Neural cell (in vitro differentiated cells): ENCODE measurements at regions not wholly inside any gene's neighbourhood (a gene's known extent, or its start where the extent isn't known, plus 50 kb on each side); places are given as distances from the start of the nearest gene placed in this dataset.

Experiments used
- H2AFZ ChIP-seq: fragments of 200-600, 300-800 bp; sonication (generic), shearing (Covaris generic); 2 replicates; pipeline ENCODE4 v1.6.0; 2014; ENCODE audit warnings: low read depth, mild to moderate bottlenecking, antibody characterized with exemption, low read length, moderate library complexity
- H3F3A ChIP-seq: fragments of 200-600 bp; shearing (Covaris generic); 2 replicates; pipeline ENCODE4 v1.6.1; 2016; ENCODE audit warnings: mild to moderate bottlenecking, moderate library complexity, mixed read lengths, antibody characterized with exemption, low read length; ENCODE audit not compliant: insufficient read depth, poor library complexity, severe bottlenecking
- H3K27ac ChIP-seq: fragments of 200-600, 300-800 bp; sonication (generic), shearing (Covaris generic); 2 replicates; pipeline ENCODE4 v1.5.1; 2014; ENCODE audit warnings: mild to moderate bottlenecking, low read length, moderate library complexity
- H3K27me3 ChIP-seq: fragments of 300-800, 200-600 bp; sonication (generic), shearing (Covaris generic); 2 replicates; pipeline ENCODE4 v1.6.0; 2014; ENCODE audit warnings: mild to moderate bottlenecking, low read depth, low read length, moderate library complexity; ENCODE audit not compliant: insufficient read depth
- H3K36me3 ChIP-seq: fragments of 300-800, 200-600 bp; sonication (generic), shearing (Covaris generic); 2 replicates; pipeline ENCODE4 v1.5.1; 2014; ENCODE audit warnings: mild to moderate bottlenecking, antibody characterized with exemption, low read length, moderate library complexity; ENCODE audit not compliant: insufficient read depth
- H3K4me2 ChIP-seq: fragments of 300-800, 200-600 bp; sonication (generic), shearing (Covaris generic); 2 replicates; pipeline ENCODE4 v1.6.0; 2014; ENCODE audit warnings: mild to moderate bottlenecking, low read length
- H3K4me3 ChIP-seq: fragments of 300-800, 200-600 bp; sonication (generic), shearing (Covaris generic); 2 replicates; pipeline ENCODE4 v1.5.1; 2014; ENCODE audit warnings: mild to moderate bottlenecking, low read length, moderate library complexity
- H3K79me2 ChIP-seq: fragments of 200-600 bp; shearing (Covaris generic); replicated peaks from 2 replicates; pipeline ENCODE4 v1.6.0; 2014; ENCODE audit warnings: mild to moderate bottlenecking, low read length, moderate library complexity; ENCODE audit not compliant: insufficient read depth
- H3K9ac ChIP-seq: fragments of 300-800, 200-600 bp; sonication (generic), shearing (Covaris generic); 2 replicates; pipeline ENCODE4 v1.6.1; 2016; ENCODE audit warnings: mild to moderate bottlenecking, low read length, mixed read lengths
- H3K9me2 ChIP-seq: fragments of 200-600 bp; shearing (Covaris generic); 2 replicates; pipeline ENCODE4 v1.6.1; 2016; ENCODE audit warnings: mild to moderate bottlenecking, low read length, mixed read lengths; ENCODE audit not compliant: insufficient read depth
- H3K9me3 ChIP-seq: fragments of 200-600, 300-800 bp; sonication (generic), shearing (Covaris generic); 2 replicates; pipeline ENCODE4 v1.6.1; 2016; ENCODE audit warnings: mild to moderate bottlenecking, mixed run types, low read length, moderate library complexity, mixed read lengths
- H4K20me1 ChIP-seq: fragments of 200-600 bp; shearing (Covaris generic); 2 replicates; pipeline ENCODE4 v1.6.1; 2016; ENCODE audit warnings: mild to moderate bottlenecking, mixed run types; ENCODE audit not compliant: insufficient read depth
- CTCF ChIP-seq: fragments of 450-650 bp; IDR thresholded peaks from 2 replicates; pipeline ENCODE4 v1.5.1; 2014; ENCODE audit warnings: antibody characterized with exemption, mild to moderate bottlenecking, moderate library complexity; ENCODE audit not compliant: poor library complexity, severe bottlenecking
- EP300 ChIP-seq: fragments of 450-650 bp; conservative IDR thresholded peaks from 2 replicates; pipeline ENCODE4 v1.6.1; 2014; ENCODE audit warnings: antibody characterized with exemption, mild to moderate bottlenecking, moderate library complexity; ENCODE audit not compliant: poor library complexity, severe bottlenecking
- EZH2 ChIP-seq: fragments of 200-600, 300-800 bp; shearing (Covaris generic), sonication (generic); IDR thresholded peaks from 2 replicates; pipeline ENCODE4 v1.6.1; 2014; ENCODE audit warnings: antibody characterized with exemption, low read length, borderline replicate concordance, mild to moderate bottlenecking; ENCODE audit not compliant: insufficient read depth, poor library complexity, severe bottlenecking
- MXI1 ChIP-seq: fragments of 450-650 bp; conservative IDR thresholded peaks from 2 replicates; pipeline ENCODE4 v1.6.1; 2014; ENCODE audit warnings: antibody characterized with exemption, mild to moderate bottlenecking; ENCODE audit not compliant: poor library complexity, severe bottlenecking
- POLR2AphosphoS5 ChIP-seq: IDR thresholded peaks from 2 replicates; pipeline ENCODE4 v1.6.1; 2012
- RAD21 ChIP-seq: fragments of 450-650 bp; conservative IDR thresholded peaks from 2 replicates; pipeline ENCODE4 v1.6.1; 2014; ENCODE audit warnings: antibody characterized with exemption, mild to moderate bottlenecking, moderate library complexity
- REST ChIP-seq: IDR thresholded peaks from 2 replicates; pipeline ENCODE4 v1.6.1; 2012; ENCODE audit warnings: borderline replicate concordance
- SMC3 ChIP-seq: fragments of 450-650 bp; conservative IDR thresholded peaks from 2 replicates; pipeline ENCODE4 v1.6.1; 2014; ENCODE audit warnings: antibody characterized with exemption, mild to moderate bottlenecking, moderate library complexity; ENCODE audit not compliant: poor library complexity
- TAF1 ChIP-seq: IDR thresholded peaks from 2 replicates; pipeline ENCODE4 v1.6.1; 2012; ENCODE audit warnings: low read depth

- Histone ChIP-seq H3K79me2 (no peaks in the 10 kb centered on the region), H2AFZ (no peak overlapping the region), H3K27me3 (no peaks in the 10 kb centered on the region), H3F3A (no peaks in the 10 kb centered on the region), H3K9me2 (no peaks in the 10 kb centered on the region), H3K4me2 (no peak overlapping the region), H3K9me3 (no peaks in the 10 kb centered on the region), H4K20me1 (no peaks in the 10 kb centered on the region), H3K27ac (no peak overlapping the region), H3K36me3 (no peaks in the 10 kb centered on the region), H3K4me3 (no peak overlapping the region), H3K9ac (no peak overlapping the region)
- TF ChIP-seq RAD21 (no peak), TAF1 (no peak), EZH2 (no peak), CTCF (no peak), EP300 (no peak), REST (no peak), SMC3 (no peak), MXI1 (no peak), POLR2AphosphoS5 (no peak)
Observed at GRCh38 chr5:158458086-158458485, 599.1 kb upstream of the CLINT1 start.

- no peak overlapping the region for H3K4me2 ChIP-seq
- H3K79me2 ChIP-seq: no peaks in the 10 kb centered on the region
- no peaks in the 10 kb centered on the region for H4K20me1 ChIP-seq
- no peaks in the 10 kb centered on the region for H3K9me2 ChIP-seq
- no peak for TF ChIP-seq EZH2
- TF ChIP-seq MXI1: no peak
- TF ChIP-seq POLR2AphosphoS5: no peak
- no peak for TF ChIP-seq EP300
- no peak for TF ChIP-seq TAF1
- no peak for TF ChIP-seq CTCF
- no peak for TF ChIP-seq RAD21
- no peak for TF ChIP-seq SMC3
- no peak for TF ChIP-seq REST
- H3K4me3 ChIP-seq: no peak overlapping the region
- no peaks in the 10 kb centered on the region for H3K9me3 ChIP-seq
- no peaks in the 10 kb centered on the region for H3F3A ChIP-seq
- H2AFZ ChIP-seq: no peak overlapping the region
- no peak overlapping the region for H3K9ac ChIP-seq
- H3K27me3 ChIP-seq: no peaks in the 10 kb centered on the region
- H3K36me3 ChIP-seq: no peaks in the 10 kb centered on the region
- H3K27ac ChIP-seq: no peak overlapping the region
Observed at GRCh38 chr5:158456756-158457155, 597.8 kb upstream of the CLINT1 start.
